Neural crest cell (in vitro differentiated cells): ENCODE measurements at regions not wholly inside any gene's neighbourhood (a gene's known extent, or its start where the extent isn't known, plus 50 kb on each side); places are given as distances from the start of the nearest gene placed in this dataset.

ENCODE experiments used
- DNase-seq: peaks from one replicate; pipeline ENCODE4 v3.0.0; 2021; ENCODE audit warnings: low read depth, mixed read lengths, low spot score
- H3K27ac Mint-ChIP-seq: one replicate; pipeline ENCODE4 v1.8.0; 2021; ENCODE audit warnings: mild to moderate bottlenecking, mixed read lengths; ENCODE audit not compliant: unreplicated experiment
- H3K27me3 Mint-ChIP-seq: 2 replicates; pipeline ENCODE4 v1.8.0; 2021; ENCODE audit warnings: low read depth, mild to moderate bottlenecking, mixed read lengths
- H3K36me3 Mint-ChIP-seq: 2 replicates; pipeline ENCODE4 v1.8.0; 2021; ENCODE audit warnings: low read depth, mild to moderate bottlenecking, mixed read lengths
- H3K4me1 Mint-ChIP-seq: 2 replicates; pipeline ENCODE4 v1.8.0; 2021; ENCODE audit warnings: mixed read lengths
- H3K4me3 Mint-ChIP-seq: one replicate; pipeline ENCODE4 v1.8.0; 2021; ENCODE audit warnings: mild to moderate bottlenecking, mixed read lengths
- H3K9me3 Mint-ChIP-seq: 2 replicates; pipeline ENCODE4 v1.8.0; 2021; ENCODE audit warnings: mixed read lengths
- TF ChIP-seq, protein P1 (sequence below): fragments of 200-600 bp; sonication (generic); conservative IDR thresholded peaks from 2 replicates; pipeline ENCODE4 v1.5.0; 2021; ENCODE audit warnings: antibody characterized with exemption, mild to moderate bottlenecking

DNA sequence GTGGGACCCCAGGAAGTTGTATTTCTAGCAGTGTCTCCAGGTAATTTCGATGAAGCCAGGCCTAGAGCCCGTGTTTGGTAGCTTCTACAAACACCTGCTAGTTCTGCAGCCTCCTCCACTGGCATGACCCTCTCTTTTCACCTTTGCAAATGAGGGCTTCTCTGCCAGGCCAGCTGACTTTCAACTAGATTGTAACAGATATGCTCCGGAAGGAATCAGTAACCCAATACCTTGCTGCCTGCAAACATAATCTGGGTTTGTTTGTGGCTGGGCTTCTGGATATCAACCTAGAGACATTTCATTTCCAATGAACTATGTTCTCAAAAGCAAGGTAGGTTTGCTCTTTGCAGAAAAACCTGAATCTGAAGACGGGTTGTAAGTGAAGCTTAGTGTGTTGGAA lies 354.8 kb downstream of the DMRT2 start:
- H3K4me1 Mint-ChIP-seq = no peaks in the 10 kb centered on the region
- peaks cover 3% of the 10 kb centered on the region for H3K27me3 Mint-ChIP-seq
- no peak overlapping the region for H3K27ac Mint-ChIP-seq
- H3K9me3 Mint-ChIP-seq = peaks cover 3% of the 10 kb centered on the region
- no peaks in the 10 kb centered on the region for H3K36me3 Mint-ChIP-seq
- TF ChIP-seq, protein P1, sequence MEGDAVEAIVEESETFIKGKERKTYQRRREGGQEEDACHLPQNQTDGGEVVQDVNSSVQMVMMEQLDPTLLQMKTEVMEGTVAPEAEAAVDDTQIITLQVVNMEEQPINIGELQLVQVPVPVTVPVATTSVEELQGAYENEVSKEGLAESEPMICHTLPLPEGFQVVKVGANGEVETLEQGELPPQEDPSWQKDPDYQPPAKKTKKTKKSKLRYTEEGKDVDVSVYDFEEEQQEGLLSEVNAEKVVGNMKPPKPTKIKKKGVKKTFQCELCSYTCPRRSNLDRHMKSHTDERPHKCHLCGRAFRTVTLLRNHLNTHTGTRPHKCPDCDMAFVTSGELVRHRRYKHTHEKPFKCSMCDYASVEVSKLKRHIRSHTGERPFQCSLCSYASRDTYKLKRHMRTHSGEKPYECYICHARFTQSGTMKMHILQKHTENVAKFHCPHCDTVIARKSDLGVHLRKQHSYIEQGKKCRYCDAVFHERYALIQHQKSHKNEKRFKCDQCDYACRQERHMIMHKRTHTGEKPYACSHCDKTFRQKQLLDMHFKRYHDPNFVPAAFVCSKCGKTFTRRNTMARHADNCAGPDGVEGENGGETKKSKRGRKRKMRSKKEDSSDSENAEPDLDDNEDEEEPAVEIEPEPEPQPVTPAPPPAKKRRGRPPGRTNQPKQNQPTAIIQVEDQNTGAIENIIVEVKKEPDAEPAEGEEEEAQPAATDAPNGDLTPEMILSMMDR = no peak
- no peak for DNase-seq
- no peak overlapping the region for H3K4me3 Mint-ChIP-seq

DNA sequence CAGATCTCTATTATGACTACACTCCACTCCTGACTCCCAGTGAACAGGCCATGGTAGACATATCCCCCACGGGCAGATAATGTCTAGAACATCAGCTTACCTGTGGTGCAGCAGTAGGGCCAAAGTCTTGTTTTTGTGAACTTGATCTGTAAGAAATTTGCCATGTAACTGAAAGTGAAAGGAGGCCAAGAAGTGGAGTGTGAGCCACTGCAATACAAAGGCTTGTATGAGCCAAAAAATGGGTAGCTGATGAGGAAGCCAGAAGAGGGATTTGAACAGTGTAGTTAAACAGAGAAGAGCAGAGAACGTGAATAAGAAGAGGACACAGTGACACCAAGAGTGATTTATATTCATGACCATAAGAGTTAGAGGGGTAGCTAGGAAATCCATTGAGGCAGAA lies 361.7 kb downstream of the DMRT2 start:
- no peak overlapping the region for H3K4me3 Mint-ChIP-seq
- H3K4me1 Mint-ChIP-seq = no peaks in the 10 kb centered on the region
- H3K27me3 Mint-ChIP-seq = no peaks in the 10 kb centered on the region
- H3K9me3 Mint-ChIP-seq = peaks cover 12% of the 10 kb centered on the region
- TF ChIP-seq, protein P1 = no peak
- DNase-seq = no peak
- H3K27ac Mint-ChIP-seq = no peak overlapping the region
- H3K36me3 Mint-ChIP-seq = no peaks in the 10 kb centered on the region

GRCh38 chr9:1414711-1415131 lies 364.6 kb downstream of the DMRT2 start:
- TF ChIP-seq, protein P1 = no peak
- Mint-ChIP-seq H3K4me3 (no peak overlapping the region), H3K36me3 (no peaks in the 10 kb centered on the region), H3K4me1 (no peaks in the 10 kb centered on the region), H3K27me3 (no peaks in the 10 kb centered on the region), H3K27ac (no peak overlapping the region), H3K9me3 (peaks cover 17% of the 10 kb centered on the region)
- no peak for DNase-seq

GRCh38 chr9:1415146-1415545 lies 365.0 kb downstream of the DMRT2 start:
- H3K27me3 Mint-ChIP-seq = no peaks in the 10 kb centered on the region
- no peaks in the 10 kb centered on the region for H3K4me1 Mint-ChIP-seq
- TF ChIP-seq, protein P1 = no peak
- H3K27ac Mint-ChIP-seq = no peak overlapping the region
- H3K9me3 Mint-ChIP-seq = peaks cover 17% of the 10 kb centered on the region
- H3K36me3 Mint-ChIP-seq = no peaks in the 10 kb centered on the region
- no peak for DNase-seq
- H3K4me3 Mint-ChIP-seq = no peak overlapping the region

DNA sequence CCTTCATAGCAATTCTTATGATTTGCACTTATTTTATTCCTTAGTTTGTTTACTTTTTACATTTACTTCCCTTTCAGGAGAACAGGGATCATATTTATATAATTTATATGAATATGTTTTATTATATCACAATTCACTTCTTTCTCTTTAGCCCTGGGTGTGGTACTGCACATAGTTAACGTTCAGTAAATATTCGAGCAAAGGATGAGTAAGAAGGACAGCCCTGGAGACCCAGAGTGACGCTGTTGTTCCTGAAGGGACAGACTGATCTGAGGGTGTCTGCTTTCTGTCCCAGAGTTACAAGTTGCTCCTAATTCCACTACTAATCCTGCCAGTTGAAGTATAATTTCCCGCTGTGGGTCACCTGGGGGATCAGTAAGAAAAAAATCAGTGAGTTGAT lies 366.1 kb downstream of the DMRT2 start:
- Mint-ChIP-seq H3K27ac (no peak overlapping the region), H3K36me3 (no peaks in the 10 kb centered on the region), H3K9me3 (peaks cover 17% of the 10 kb centered on the region), H3K27me3 (no peaks in the 10 kb centered on the region), H3K4me1 (no peaks in the 10 kb centered on the region), H3K4me3 (no peak overlapping the region)
- DNase-seq = no peak
- TF ChIP-seq, protein P1 = no peak

GRCh38 chr9:1421436-1421835 lies 371.3 kb downstream of the DMRT2 start:
- H3K27ac Mint-ChIP-seq = no peak overlapping the region
- TF ChIP-seq, protein P1 = no peak
- no peaks in the 10 kb centered on the region for H3K27me3 Mint-ChIP-seq
- no peaks in the 10 kb centered on the region for H3K4me1 Mint-ChIP-seq
- no peak overlapping the region for H3K4me3 Mint-ChIP-seq
- no peak for DNase-seq
- peaks cover 9% of the 10 kb centered on the region for H3K9me3 Mint-ChIP-seq
- no peaks in the 10 kb centered on the region for H3K36me3 Mint-ChIP-seq
